WERI-Rb-1 (cell line): ENCODE measurements at regions not wholly inside any gene's neighbourhood (a gene's known extent, or its start where the extent isn't known, plus 50 kb on each side); places are given as distances from the start of the nearest gene placed in this dataset.

Source experiments
- DNase-seq: peaks from one replicate; pipeline ENCODE4 v3.0.0-alpha.2; 2020
- H3K27ac ChIP-seq: fragments of 250-450 bp; sonication (Bioruptor Pico); 2 replicates; pipeline ENCODE4 v1.5.1; 2020; ENCODE audit warnings: mild to moderate bottlenecking, moderate library complexity
- H3K27me3 ChIP-seq: fragments of 250-450 bp; sonication (Bioruptor Pico); 2 replicates; pipeline ENCODE4 v1.5.1; 2021; ENCODE audit warnings: mild to moderate bottlenecking, low read depth, moderate library complexity; ENCODE audit not compliant: insufficient read depth, severe bottlenecking
- H3K36me3 ChIP-seq: fragments of 250-450 bp; sonication (Bioruptor Pico); 2 replicates; pipeline ENCODE4 v1.5.1; 2020; ENCODE audit warnings: mild to moderate bottlenecking, moderate library complexity
- H3K4me3 ChIP-seq: 2 replicates; pipeline ENCODE4 v1.5.1; 2011; ENCODE audit warnings: low read depth, mild to moderate bottlenecking, control low read depth, low read length
- H3K9me3 ChIP-seq: fragments of 250-450 bp; sonication (Bioruptor Pico); 2 replicates; pipeline ENCODE4 v1.5.1; 2021; ENCODE audit warnings: mild to moderate bottlenecking, moderate library complexity; ENCODE audit not compliant: severe bottlenecking
- CTCF ChIP-seq: IDR thresholded peaks from 2 replicates; pipeline ENCODE4 v1.5.1; 2011; ENCODE audit warnings: low read depth, mild to moderate bottlenecking, control low read depth, inconsistent platforms, low read length

GRCh38 chr3:21170964-21171363 is 580.0 kb downstream of the ZNF385D start:
- H3K27ac ChIP-seq: no peak overlapping the region
- no peaks in the 10 kb centered on the region for H3K9me3 ChIP-seq
- H3K36me3 ChIP-seq: no peaks in the 10 kb centered on the region
- peak; percentile 63 for TF ChIP-seq CTCF
- DNase-seq: peak; percentile 26
- H3K27me3 ChIP-seq: no peaks in the 10 kb centered on the region
- H3K4me3 ChIP-seq: no peak overlapping the region

GRCh38 chr3:21169948-21170347 is 581.1 kb downstream of the ZNF385D start:
- Histone ChIP-seq H3K9me3 (no peaks in the 10 kb centered on the region), H3K27me3 (no peaks in the 10 kb centered on the region), H3K27ac (no peak overlapping the region), H3K4me3 (no peak overlapping the region), H3K36me3 (no peaks in the 10 kb centered on the region)
- DNase-seq: no peak
- no peak for TF ChIP-seq CTCF

GRCh38 chr3:21168471-21168870 is 582.5 kb downstream of the ZNF385D start:
- DNase-seq: no peak
- Histone ChIP-seq H3K27me3 (no peaks in the 10 kb centered on the region), H3K27ac (no peak overlapping the region), H3K4me3 (no peak overlapping the region), H3K36me3 (no peaks in the 10 kb centered on the region), H3K9me3 (no peaks in the 10 kb centered on the region)
- no peak for TF ChIP-seq CTCF

GRCh38 chr3:21163956-21164355 is 587.1 kb downstream of the ZNF385D start:
- H3K27me3 ChIP-seq: no peaks in the 10 kb centered on the region
- no peak overlapping the region for H3K4me3 ChIP-seq
- no peaks in the 10 kb centered on the region for H3K36me3 ChIP-seq
- no peaks in the 10 kb centered on the region for H3K9me3 ChIP-seq
- H3K27ac ChIP-seq: no peak overlapping the region
- DNase-seq: no peak
- no peak for TF ChIP-seq CTCF

- no peak overlapping the region for H3K4me3 ChIP-seq
- no peak for TF ChIP-seq CTCF
- H3K27me3 ChIP-seq: no peaks in the 10 kb centered on the region
- no peaks in the 10 kb centered on the region for H3K36me3 ChIP-seq
- H3K9me3 ChIP-seq: no peaks in the 10 kb centered on the region
- DNase-seq: no peak
- H3K27ac ChIP-seq: no peak overlapping the region
These were observed 591.5 kb downstream of the ZNF385D start for GRCh38 chr3:21159543-21159906.

GRCh38 chr3:21158861-21159542 is 592.0 kb downstream of the ZNF385D start:
- Histone ChIP-seq H3K27ac (no peak overlapping the region), H3K4me3 (no peak overlapping the region), H3K27me3 (no peaks in the 10 kb centered on the region), H3K36me3 (no peaks in the 10 kb centered on the region), H3K9me3 (no peaks in the 10 kb centered on the region)
- TF ChIP-seq CTCF: no peak
- DNase-seq: no peak
